Amniotic stem cell (primary cell): ENCODE measurements at regions not wholly inside any gene's neighbourhood (a gene's known extent, or its start where the extent isn't known, plus 50 kb on each side); places are given as distances from the start of the nearest gene placed in this dataset.

ENCODE experiments used
- DNase-seq: peaks from one replicate; lab custom pipeline; 2025; lab: John Stamatoyannopoulos, UW

DNA sequence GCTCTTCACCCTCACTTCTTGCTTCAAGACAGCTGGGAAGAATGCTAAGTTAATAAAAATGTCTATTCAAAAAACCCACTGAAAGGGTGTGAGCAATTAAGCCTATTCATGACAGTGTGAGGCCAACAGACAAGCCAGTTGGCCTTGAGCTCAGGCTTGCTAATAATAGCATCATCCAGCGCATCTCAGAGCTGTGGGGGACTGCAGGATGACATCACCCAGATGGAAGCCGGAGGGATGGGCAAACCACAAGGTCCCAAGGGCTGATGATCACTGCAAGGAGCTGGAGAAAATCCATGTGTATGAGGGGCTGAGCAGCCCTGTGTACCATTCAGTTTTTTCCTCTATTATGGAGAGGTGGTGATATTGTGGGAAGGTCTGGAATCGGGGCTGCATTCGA, 770.4 kb downstream of the TNS3 start:
- peak; percentile 71 for DNase-seq

DNA sequence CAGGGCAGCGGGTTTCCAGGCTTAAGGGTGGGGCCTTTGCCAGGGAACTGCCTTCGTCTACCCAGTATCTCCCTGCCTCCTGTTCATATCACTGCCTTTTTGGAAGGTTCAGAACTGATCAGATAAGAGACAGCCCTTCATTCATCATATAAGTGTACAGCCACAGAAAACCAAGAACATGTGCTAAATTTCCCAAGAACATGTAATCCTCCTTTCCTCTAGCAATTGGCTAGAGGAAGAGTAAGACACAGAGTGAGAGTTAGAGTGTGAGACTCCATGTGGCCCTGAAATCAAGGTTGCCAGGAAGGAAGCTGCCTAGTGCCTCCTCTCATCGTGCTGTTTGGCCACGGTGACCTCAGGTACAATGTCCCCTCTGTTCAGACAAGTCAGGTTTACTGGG, 770.9 kb downstream of the TNS3 start:
- DNase-seq = no peak

DNA sequence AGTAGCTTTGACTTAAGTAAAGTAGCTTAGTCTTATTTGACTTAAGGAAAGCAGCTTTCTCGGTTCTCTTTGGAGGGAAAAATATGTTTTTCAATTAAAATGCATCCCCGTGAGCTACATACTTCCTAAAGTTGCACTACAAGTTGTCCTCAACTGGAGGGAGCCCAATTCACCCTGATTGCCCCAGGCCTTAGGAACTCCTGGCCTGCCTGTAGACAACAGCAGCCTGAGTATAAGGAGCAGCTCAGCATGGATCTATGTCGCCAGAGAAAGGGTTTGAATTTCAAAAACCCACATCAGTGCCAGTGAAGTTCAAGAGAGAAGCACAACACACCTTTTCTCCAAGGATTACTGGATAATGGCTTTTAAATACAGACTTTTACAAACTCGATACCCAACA, 772.0 kb downstream of the TNS3 start:
- DNase-seq = no peak

DNA sequence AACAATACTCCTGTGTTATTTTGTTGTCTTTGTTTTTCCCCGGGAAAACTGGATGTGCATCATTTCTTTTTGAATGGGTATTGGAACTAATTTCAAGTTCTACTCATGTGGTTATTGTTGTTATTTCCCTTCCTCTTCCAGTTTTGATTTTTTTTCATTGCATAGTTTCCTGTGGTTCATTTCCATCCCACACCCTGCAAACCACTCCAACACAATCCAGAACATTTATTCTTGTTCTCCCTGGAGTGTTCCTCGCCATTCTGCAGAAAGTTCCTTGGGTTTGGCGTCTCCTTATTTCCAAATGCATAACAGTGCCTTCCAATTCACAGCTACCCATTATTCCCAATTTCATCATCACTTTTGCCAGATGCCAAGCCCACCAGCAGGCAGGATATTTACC, 775.1 kb downstream of the TNS3 start:
- DNase-seq = no peak

DNA sequence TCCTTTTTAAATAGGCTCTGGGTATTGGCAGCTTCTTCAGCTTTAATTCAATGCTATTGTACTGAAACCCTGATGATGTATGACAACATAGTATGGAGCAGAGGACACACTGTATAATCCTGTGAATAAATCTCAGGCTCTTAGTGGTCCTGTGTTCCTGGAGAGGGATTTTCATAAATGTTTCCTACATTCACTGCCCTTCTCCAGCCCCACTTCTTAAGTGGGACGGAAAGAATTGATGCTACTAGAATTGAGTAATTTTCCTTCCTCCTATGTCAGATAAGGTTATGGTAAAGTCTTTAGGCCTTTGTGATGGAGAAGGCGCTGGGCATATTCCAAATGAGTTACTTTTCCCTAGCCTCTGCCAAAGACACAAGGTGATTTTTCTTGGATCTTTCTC, 779.4 kb downstream of the TNS3 start:
- no peak for DNase-seq

DNA sequence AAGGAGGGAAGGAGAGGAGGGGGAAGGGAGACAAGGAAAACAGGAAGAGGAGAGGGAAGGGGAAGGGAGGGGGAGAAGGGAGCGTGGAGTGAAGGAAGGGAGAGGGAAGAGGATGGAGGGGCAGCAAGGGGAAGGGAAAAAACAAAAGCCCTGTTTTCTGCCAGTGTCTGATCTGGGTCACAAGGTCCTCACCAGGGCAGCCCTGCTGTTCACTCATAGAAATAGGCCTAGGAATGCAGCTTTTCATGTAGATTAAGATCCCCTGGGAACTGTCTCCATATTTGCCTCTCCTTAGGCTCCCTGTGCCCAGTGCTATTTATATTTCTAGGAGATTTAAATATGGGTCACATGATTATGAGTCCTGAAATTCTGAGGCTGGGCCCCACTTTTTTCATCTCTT, 790.7 kb downstream of the TNS3 start:
- DNase-seq = no peak

DNA sequence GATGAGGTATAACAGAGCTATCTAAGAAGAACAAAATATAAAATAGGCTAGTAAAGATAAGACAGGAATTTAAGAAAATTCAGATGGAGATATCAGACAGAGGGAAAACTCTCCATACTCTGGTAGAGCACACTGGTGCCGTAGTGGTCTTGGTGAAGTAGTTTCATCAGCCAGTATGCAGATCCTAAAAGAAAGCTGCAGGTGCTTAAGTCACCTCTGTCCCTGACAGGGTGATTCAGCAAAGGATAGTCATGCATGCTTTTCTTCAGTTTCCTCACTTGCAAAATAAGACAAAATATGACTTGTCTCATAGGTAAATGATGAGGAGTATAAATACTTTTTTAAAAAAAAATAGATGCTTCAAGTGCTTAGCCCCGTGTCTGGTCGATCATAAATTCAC, 794.9 kb downstream of the TNS3 start:
- DNase-seq = no peak

DNA sequence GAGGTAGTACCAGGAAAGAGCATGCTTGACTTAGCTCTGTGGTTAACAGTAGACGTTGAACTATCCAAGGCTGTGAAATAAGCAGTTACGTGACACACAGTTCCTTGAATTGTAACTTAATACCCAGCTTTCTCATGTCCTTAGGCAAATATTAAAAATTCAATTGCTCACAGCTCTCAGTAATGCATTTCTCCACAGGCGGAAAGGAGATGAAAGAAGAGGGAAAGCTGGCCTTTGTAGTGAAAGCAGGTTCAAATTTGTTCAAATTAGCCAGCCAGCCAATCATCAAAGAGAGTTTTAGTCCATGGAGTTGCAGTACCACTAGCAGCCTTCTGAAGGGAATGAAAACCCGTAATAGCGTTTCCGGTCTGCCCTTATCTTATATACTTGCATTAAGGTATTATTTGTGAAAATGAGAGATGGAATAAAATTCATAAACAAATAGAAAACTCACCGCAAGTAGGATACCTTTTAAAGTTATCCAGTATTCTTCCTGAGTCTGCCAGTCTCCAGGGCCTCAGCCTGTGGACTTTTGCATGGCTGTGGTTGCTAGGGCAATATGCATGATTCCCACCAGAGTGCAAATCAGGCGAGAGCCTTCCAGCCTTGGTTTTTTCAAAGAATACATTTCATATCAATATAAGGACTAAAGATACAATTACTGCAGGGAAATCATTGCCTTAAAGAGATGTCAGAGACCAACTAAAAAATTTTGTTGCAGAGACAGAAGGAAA, 795.5 kb downstream of the TNS3 start:
- DNase-seq = no peak

DNA sequence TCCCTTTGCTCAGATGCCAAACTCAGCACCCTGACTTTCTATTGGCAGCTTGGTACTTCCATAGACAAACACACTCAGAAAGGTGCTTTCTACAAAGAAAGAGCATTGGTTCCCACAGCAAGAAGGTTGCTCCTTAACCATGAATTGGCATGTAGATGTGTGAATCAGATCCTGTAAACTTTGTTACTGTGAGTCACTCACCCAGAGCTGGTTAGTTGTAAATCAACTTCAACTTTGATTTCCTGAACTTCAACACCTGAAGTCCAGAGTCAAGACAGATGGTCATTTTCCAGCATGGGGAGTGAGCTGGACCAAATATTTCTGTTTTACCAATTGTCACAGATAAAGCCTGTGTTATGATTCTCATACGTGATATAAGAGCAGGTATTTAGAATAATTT, 797.2 kb downstream of the TNS3 start:
- no peak for DNase-seq

DNA sequence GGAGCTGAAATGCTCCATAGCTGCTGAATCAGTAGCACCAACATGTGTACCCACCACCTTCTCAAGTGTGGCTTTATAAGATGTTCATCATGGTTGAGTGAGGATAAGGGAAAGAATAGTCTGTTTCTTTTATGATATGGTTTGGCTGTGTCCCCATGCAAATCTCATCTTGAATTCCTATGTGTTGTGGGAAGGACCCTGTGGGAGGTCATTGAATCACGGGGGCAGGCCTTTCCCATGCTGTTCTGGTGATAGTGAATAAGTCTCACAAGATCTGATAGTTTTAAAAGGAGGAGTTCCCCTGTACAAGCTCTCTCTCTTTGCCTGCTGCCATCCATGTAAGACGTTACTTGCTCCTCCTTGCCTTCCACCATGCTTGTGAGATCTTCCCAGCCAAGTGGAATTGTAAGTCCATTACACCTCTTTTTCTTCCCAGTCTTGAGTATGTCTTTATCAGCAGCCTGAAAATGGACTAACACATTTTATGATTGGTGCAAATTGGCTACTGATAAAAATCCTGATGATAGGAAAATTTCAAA, 799.9 kb downstream of the TNS3 start:
- no peak for DNase-seq

DNA sequence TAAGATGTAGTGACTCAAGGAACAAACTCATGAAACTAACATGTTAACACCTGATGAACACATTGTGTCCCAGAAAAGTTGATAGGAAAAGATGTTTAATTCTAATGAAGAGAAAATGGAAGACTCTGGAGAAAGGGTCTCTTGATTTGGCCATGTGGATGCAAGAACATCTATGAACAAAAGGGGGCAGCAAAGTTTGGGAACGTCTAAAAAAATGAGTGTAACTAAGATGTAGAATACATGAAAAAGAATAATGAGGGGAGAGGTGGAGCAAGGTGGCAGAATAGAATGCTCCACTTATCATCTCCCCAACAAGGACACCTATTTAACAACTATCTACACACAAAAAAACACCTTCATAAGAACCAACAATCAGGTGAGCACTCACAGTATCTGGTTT, 805.1 kb downstream of the TNS3 start:
- DNase-seq = no peak

DNA sequence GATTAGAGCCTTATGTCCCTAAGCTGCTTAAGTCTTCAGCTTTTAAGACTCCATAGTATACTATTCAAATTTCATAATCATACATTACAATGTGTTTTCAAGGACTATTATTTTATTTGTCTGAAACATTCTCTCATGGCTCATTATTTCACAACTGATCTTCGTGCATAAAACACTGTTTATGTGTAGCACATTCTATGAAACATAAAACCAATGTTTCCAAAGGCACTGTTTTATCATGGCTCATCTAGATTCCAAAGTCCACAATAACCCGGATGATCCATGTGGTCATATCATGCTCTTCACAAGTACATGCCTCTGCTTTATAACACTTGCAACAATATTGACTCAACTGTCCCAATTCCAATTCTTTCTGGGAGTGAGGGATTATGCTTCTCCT, 806.1 kb downstream of the TNS3 start:
- no peak for DNase-seq

DNA sequence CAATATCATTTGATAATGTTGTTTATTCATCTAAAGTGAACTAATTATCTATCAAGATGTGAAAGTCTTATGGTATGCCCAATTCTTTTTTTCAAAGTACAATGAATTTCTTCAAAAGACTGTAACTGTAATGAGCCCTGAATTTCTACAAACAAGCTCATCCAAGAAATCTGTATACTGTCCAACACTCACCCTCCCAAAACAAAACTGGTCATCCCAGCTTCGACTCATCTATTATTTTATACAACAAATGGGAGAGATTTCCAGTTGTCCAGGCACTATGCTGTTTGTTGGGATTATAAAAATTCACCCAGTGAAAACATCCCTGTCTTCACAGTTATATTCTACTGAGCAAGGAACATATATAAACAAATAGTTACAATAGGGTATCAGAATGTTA, 806.9 kb downstream of the TNS3 start:
- DNase-seq = no peak

DNA sequence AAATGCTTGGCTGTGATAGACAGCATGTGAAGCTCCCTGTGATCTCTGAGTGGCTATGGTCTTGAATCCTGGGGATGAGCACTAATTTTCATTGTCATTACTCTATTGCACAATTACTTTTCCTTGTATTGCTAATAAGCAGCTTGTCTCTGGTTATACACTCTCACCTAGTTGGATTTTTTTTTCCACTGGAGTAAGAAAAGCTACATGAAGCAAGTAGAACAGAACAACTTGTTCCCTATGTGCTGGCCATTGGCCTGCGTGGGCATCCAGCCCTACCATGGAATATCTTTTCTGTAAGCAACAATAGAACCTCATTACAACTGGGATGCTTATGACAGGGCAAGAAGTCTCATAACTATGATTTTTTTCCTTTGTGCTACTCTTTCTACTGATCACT, 807.4 kb downstream of the TNS3 start:
- DNase-seq = no peak

DNA sequence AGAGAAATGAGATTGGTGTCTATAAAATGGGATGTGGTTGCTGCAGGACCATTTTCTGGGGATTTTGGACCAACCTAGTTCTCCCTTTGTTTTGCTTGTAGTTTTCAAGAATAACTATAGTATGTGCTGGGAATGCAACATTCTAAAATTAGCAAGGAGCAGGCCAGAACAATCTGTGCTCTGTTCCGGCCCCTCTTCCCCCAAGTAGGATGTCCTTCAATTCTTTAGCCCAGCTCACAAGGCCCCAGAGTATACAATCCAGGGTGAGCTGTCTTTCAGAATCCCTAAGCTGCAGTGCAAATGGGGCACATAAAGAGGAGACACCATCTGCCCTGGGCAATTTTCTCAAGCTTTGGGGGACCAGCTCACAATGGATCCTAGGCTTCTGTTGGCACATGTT, 809.1 kb downstream of the TNS3 start:
- DNase-seq = no peak

DNA sequence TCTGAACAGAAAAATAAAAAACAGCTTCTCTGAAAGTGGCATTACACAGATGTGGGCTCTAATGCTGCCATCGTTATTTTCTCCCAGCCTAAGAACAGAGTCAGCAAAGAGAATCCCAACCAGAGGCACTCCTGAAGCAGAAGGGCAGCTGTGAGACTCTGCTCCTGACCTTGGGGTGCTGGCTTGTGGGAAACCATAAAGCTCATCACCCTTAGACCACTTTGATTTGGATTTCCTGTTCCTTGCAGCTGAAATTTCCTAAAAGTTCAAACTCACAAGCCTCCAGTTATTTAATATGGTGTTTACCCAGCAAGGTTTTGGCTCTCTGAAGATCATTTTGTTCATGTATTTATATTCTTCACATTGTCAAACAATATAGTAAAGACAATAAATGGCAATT, 814.8 kb downstream of the TNS3 start:
- no peak for DNase-seq

DNA sequence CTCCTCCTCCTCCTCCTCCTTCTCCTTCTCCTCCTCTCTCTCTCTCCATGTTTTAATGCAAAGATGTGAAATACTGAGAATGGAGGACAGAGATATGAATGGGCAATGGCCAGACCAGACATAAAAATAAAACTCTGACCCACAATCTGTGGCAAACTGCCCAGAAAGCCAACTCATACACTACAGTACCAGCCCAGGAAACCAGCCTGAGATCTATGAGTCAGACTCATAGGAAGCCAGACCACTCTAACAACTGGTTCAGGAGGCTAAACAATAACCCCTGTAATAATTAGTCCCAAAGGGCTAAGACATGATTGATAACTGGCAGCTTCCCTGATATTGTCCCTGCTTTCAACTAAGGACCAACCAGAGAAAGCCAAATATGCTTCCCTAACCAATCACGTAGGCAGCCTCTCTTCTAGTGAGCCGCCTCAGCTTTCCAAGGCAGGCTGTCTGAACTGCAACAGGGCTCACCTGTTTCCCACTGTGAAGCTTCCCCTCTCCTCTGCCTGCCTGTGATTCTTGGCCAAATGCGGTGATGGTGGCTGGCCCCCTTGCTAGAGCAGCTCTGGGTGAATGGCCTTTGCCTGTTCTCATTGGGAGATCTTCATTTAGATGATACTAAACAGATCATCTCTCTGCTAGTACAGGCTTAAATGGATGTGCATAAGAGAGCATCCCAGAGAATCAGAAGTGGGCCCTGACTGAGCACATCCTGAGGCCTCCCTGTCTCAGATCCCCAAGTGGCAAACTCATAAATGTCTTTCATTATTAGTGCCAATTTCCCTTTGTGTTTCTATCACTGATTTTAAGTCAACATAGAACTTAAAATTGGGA, 817.6 kb downstream of the TNS3 start:
- DNase-seq = peak; percentile 90

DNA sequence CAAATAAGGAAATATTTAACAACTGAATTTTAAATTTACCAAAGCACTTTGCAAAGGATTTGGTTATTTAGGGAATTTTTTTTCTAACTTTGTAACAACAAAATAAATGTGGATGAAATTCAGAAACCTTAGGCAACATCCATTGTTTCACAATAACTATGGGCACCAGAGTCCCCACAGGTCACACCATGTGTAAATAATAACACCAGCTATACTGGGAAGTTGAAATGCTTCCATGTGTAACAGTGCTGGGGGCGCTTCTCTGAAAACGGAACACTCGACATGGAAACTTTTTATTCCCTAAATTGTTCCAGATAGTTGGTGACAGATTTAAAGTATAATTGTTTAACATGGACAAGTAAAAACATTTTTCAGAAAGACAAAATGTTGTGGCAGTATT, 818.6 kb downstream of the TNS3 start:
- no peak for DNase-seq

DNA sequence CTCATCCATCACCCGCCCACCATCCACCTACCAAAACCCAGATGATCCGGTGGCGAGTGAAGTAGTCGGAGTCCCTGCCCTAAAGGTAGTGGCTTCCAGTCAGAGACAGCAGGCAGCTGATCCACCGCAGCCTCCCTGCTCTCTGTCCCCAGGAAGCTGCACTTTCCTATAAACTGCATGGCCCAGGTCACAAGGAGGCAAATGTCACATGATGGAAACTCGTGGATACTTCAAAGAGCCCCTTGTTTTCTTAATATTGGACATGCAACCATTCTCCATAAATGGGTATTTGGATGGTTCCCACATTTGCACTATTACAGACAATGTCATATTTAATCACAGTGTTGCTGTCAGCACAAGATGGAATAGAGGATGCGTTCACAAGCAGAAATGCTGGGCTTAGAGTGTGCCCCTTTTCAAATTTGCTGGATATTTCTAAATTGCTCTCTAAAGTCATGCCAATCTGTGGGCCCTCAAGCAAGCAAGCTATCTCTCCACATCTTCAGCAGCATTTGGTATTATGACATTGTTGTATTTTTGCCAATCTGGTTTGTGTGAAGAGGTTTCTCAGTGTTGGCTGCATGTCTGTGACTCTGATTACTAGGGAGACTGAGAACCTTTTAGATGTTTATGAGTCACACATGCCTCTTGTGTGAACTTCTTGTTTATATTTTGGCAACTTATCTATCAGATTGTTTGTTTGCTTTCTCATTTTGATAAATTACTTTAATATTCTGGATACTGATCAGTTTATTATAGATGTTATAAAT, 822.0 kb downstream of the TNS3 start:
- no peak for DNase-seq

DNA sequence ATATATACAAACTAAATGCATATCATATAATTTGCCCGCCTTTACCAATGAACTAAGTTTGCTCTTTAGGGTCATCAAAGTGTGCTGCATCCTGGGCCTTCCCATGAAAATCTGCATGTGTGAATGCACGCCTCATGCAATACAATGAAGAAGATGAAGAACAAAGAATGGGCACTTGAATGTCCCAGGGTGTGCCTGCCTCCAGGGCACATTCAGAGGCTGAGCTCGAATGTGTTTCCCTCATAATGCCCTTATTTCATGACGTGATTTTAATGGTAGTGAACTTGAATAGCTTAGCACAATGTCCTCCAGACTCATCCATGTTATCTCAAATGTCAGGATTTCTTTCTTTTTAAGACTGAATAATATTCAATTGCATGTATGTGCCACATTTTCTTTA, 824.9 kb downstream of the TNS3 start:
- DNase-seq = no peak

DNA sequence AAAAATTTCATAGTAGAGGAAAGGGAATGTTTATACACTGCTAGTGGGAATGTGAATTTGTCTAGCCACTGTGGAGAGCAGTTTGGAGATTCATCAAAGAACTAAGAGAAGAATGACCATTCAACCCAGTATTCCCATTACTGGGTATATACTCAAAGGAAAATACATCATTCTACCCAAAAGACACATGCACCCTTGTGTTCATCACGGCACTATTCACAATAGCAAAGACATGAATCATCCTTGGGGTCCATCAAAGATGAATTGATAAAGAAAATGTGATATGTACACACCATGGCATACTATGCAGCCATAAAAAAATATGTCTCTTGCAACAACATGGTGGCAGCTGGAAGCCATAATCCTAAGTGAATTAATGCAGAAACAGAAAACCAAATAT, 825.7 kb downstream of the TNS3 start:
- no peak for DNase-seq

DNA sequence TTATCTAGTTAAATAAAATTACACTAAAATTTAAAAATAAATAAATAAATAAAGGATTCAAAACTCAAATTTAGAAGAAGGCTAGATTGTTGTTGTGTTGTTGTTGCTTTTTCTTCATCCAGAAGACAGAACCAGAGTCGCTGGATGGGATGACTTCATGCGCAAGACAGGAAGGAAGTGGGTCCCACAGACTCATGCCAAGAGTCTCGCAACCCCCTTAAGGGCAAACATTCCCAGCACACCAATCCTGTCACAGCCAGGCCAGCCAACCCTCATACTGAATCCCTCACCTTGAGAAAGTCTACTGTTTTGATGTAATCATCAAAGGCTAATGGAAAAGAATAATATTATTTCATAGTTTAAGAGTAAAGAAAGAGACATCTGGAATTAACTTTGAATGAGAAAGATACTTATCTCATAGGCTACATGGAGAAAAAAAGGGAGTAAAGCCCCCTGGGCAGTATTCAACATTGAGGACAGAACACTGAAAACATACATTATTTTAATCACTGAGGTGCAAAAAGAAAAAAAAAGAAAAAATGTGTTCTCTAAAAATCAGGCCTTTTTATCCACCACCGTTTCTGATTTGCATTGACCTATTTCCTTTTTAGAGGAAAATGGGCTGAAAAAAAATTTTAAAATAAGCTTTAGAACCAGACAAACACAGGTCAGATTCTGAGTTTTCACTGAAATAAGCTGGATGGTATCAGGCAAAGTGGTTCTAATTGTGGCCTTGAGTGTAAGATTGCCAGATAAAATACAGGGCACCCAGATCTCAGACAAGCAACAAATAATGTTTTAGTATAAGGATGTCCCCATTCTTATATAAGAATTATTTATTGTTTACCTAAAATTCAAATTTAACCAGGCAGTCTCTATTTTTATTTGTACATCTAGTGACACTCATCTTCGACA, 826.5 kb downstream of the TNS3 start:
- no peak for DNase-seq
